Muscle of arm (tissue), 1 donor: ENCODE measurements at regions not wholly inside any gene's neighbourhood (a gene's known extent, or its start where the extent isn't known, plus 50 kb on each side); places are given as distances from the start of the nearest gene placed in this dataset.

Source experiments
- DNase-seq: peaks from one replicate; pipeline ENCODE4 v3.0.0-alpha.2; 2013

DNA sequence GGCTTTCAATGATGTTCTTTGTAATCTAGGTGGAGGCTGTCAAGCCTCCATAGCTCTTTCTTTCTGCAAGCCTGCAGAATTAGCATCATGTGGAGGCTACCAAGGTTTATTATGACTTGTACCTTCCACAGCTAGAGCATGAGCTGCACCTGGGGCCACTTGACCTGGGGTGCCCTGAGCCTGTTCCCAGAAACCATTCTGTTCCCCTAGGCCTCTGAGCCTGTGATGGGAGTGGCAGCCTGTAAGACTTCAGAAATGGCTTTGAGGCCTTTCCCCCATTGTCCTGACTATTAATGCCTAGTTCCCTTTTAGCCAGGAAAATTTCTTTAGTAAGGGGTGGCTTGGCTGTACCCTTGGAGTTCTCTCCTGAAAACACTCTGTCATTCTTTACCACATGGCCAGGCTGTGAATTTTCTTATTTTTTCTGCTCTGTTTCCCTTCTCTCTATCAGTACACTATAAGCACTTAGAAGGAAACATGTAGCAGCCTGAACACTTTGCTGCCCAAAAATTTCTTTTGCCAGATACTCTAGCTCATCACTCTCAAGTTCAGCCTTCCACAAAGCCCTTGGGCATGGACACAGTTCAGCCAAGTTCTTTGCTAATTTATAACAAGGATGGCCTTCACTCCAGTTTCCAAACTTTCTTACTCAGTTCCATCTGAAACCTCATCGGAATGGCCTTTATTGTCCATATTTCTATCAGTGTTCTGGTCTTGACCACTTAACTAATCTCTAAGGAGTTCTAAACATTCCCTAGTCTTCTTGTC is 61.4 kb upstream of the NR3C1 start:
- no peak for DNase-seq

- DNase-seq = no peak
Measured at GRCh38 chr5:143462431-143462830, 58.9 kb upstream of the NR3C1 start.

DNA sequence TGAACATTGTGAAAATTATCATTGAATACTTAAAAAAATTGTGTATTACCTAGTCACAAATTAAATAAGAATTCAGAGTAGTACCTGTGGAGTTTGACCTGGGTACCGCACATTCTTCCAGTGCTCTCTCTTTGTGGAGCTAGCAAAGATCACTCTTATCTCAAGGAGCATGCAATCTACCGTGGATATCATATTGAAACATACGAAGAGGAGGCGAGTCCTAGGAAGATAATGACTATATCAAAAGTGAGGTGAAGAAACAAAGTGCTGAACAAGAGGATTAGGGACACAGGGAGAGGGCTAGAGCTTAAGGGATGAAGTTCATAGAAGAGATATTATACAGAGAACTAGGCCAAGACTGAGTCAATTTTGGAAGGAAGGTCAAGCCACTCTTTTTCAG is 55.9 kb upstream of the NR3C1 start:
- DNase-seq = no peak

DNA sequence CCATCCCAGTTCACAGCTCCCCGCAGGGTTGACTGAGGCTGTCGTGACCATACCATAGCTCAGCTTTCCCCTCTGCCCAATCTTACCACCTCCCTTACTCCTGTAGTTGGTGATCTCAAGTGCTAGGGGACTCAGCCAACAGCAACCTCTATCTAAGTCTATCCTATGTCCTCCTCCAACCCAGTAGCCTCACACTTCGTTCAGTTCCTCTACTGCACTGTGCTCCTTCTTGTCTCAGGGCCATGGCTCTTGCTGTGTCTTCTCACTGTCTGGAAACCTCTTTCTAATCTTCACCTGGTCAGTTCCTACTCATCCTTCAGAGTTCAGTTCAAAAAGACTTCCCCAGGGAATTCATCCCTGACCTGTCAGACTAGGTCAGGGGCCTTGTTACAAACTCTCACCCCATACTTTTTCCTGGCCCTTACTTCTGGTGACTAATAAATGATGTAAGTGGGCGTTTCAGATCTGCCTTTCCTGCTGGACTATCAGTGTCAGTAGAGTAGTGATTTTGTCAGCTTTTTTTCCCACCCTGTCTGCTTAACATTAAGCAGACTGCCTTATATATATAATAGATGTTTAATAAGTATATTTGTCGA is 53.6 kb upstream of the NR3C1 start:
- no peak for DNase-seq

GRCh38 chr5:143454936-143455516 is 51.5 kb upstream of the NR3C1 start:
- DNase-seq = no peak

DNA sequence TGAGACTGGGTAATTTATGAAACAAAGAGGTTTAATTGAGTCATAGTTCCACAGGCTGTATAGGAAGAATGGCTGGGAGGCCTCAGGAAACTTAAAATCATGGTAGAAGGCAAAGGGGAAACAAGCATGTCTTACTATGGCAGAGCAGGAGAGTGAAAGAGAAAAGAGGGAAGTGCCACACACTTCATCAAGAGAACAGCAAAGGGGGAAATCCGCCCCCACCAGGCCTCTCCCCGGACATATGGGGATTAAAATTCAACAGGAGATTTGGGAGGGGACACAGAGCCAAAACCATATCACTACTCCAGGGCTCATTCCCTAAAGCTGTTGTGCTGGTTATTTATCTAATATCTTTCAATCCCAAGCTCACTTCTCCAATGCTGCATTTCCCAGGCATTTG is 50.2 kb upstream of the NR3C1 start:
- DNase-seq = no peak
